Fibroblast of skin of left biceps (primary cell): ENCODE measurements at regions not wholly inside any gene's neighbourhood (a gene's known extent, or its start where the extent isn't known, plus 50 kb on each side); places are given as distances from the start of the nearest gene placed in this dataset.

Experiments used
- DNase-seq, 2 experiments: peaks; one replicate each; pipeline ENCODE4 v3.0.0-alpha.2; 2013; ENCODE audit warnings: low read depth in 2 of 2

GRCh38 chr11:10641912-10642697 lies 51.5 kb downstream of the IRAG1 start:
- DNase-seq: no peak

DNA sequence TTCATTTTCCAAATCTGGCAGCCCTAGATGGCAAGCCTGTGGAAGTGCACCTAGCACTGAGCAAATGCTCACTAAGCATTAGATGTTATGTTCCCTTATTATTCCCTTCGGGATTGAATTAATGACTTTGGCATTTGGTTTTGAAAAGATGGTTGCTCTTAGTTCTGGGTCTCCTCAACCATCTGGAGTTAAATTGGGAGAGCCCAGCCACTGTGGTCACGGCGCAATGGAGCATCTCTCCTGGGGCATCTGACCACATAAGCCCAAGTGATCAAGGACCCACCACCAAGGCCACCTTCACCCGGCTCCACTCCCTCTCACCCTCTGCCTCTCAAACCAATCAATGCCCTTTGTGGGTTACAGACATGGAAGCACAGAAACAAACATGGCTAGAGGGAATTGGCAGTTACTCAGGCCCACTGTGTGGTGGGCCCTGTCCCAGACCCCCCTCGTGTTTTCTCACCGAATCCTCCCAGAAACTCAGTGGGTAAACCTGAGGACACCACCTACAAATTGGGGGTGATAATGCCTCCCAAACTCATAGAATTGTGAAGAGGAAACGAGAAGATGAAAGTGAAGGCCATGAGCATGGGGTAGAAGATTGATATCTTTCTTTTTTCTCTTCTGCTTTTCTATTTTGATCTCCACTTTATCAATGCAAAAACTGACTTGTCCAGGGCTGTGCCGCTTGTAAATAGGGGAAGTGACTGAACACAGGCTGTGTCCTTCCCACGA lies 52.2 kb downstream of the IRAG1 start:
- DNase-seq: no peak

DNA sequence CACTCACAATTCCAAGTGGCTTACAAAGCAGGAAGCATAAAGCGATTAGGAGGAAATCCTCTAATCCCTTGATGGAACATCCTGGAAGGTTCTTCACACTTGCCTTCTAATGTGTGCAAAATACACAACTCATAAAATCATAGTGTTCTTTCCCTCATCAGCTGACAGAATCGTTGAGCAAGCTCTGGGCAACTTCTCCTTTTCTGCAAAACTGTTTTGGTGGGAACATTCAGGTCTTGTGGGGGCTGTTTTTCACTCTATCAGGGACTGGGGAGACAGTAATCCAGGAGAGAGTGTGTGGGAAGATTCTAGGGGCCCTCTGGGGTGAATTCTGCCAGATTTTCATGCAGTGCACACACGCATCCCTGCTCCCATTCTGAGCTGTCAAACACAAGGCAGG lies 53.2 kb downstream of the IRAG1 start:
- no peak for DNase-seq

DNA sequence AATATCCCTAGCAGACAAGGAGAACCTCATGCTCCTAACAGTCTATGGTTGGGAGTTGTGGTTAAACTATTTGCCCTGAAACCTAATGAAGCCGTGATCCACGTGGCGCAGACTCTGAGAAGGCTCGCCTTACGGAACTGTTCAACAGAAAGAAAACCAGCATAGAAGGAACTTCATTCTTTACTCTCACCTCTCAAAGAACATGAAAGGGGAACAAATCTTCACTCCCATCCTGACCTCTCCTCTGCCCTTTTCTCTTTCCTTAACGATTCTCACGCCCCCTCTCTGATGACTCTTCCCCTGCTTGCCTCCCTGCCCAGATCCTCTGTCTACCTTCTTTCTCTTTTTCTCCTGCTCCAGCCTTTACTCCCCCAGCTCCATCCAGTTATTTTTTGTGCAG lies 54.2 kb downstream of the IRAG1 start:
- DNase-seq: no peak

- DNase-seq: peak; percentile 20 to 30
Measured at GRCh38 chr11:10638316-10638925, 55.1 kb downstream of the IRAG1 start.

- no peak for DNase-seq
Measured at GRCh38 chr11:10637731-10638151, 55.8 kb downstream of the IRAG1 start.

DNA sequence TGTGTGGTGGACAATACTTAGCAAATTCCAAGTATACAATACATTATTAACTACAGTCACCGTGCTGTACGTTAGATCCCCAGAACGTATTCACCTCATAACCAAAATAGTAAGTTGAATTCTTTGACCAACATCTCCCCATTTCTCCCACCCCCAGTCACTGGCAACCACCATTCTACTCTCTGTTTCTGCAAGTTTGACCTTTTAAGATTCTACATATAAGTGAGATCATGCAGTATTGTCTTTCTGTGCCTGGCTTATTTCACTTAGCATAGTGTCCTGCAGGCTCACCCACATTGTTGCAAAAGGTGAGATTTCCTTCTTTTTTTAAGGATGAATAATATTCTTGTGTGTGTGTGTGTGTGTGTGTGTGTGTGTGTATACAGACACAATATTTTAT lies 59.1 kb downstream of the IRAG1 start:
- DNase-seq: no peak

- DNase-seq: no peak
Measured at GRCh38 chr11:10633261-10633660, 60.3 kb downstream of the IRAG1 start.

GRCh38 chr11:10632483-10632882 lies 61.1 kb downstream of the IRAG1 start:
- no peak for DNase-seq

DNA sequence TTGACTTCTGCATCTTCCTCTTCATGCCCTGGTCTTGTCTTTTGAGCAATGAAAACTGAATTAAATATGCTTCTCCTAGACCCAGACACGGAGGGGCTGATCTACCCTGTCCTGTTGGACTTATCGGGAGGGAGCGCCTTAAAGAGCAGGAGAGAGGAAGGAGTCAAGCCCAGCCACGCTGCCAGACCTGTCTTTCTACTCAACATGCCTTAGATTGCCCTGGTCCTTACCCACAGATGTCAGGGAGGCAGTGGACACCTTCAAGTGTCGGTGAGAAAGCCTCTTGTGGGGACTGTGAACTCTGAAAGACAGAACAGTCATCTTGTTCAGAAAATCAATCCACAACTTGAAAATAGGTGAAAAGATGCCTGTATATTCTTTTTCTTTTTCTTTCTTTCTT lies 61.8 kb downstream of the IRAG1 start:
- DNase-seq: no peak

DNA sequence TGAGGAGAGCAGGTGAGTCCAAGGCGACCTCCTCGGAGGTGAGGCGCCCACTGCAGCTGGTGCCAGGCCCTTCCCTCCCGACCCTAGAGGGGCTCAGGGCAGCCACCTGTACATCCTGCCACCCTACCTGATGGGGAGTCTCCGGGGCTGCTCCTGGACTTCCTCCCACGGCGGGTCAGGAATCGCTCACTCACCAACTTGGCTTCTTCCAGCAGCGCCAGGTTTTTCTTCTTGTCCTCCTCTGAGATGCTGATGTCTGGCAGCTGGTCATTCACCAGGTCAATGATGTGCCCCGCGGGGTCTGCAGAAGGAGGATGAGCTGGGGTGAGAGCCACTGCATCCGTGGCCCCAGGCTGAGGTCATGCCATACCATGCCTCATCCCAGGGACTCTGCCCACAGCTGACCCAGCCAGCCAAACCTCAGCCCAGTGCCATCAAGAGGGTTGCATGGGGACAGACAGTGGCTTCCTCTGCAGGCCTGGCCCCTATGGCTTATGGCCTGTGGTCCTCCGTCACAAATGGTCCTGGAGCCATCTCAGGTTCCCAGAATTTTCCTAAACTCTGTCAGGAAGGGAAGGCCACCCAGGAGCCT lies 61.0 kb upstream of the LYVE1 start:
- no peak for DNase-seq

- no peak for DNase-seq
Measured at GRCh38 chr11:10628508-10629236, 60.2 kb upstream of the LYVE1 start.

GRCh38 chr11:10627816-10628215 lies 59.4 kb upstream of the LYVE1 start:
- DNase-seq: no peak

DNA sequence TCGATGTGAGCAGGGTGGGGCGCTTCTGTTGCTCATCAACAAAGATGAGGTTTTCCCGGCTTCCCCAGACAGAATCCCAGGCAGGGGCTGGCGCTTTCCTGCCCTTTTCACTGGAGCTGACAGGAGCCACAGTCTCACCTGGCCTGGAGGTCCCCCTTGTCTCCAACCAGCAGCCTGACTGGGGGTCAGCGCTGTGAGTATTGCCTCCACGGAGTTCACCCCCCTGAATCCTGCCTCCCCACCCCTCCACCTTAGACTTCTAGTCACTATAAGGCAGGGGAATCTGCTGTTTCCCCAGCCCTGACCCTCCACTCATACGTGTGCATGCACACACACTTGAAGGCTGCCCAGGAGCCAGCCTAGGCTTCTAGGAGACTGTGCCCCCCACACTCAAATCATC lies 58.8 kb upstream of the LYVE1 start:
- no peak for DNase-seq

- no peak for DNase-seq
Measured at GRCh38 chr11:10625982-10626311, 57.5 kb upstream of the LYVE1 start.

DNA sequence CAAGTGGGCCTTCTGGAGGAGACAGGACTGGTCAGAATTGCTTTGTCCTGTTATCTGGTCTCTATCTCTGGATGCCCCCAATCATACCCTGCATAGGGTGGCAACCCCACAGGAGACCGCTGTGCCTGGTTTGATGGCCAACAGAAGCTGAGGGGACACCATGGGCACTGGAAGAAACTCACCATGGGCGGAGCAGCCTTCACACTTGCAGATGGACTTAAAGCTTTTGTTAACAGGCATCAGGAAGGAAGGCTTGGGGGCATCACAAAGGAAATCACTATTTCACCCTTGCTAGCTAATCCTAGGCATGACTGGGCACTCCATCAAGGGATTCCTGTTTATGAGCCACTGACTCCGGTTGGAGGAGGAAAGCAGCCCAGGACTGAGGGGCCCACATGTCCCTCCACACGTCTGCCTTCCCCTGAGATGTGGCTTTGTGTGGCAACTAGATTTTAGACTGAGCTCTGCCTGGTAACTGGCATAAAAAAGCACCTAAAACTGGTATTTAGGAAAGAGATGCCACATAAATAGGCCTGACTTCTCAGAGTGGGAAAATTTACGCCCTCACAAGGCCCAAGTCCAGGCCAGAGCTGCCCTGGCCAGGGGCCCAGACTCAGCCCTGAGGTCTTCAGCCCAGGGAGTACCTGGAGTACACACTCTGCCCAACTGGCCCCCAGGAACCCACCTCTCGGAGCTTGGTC lies 57.0 kb upstream of the LYVE1 start:
- DNase-seq: no peak

DNA sequence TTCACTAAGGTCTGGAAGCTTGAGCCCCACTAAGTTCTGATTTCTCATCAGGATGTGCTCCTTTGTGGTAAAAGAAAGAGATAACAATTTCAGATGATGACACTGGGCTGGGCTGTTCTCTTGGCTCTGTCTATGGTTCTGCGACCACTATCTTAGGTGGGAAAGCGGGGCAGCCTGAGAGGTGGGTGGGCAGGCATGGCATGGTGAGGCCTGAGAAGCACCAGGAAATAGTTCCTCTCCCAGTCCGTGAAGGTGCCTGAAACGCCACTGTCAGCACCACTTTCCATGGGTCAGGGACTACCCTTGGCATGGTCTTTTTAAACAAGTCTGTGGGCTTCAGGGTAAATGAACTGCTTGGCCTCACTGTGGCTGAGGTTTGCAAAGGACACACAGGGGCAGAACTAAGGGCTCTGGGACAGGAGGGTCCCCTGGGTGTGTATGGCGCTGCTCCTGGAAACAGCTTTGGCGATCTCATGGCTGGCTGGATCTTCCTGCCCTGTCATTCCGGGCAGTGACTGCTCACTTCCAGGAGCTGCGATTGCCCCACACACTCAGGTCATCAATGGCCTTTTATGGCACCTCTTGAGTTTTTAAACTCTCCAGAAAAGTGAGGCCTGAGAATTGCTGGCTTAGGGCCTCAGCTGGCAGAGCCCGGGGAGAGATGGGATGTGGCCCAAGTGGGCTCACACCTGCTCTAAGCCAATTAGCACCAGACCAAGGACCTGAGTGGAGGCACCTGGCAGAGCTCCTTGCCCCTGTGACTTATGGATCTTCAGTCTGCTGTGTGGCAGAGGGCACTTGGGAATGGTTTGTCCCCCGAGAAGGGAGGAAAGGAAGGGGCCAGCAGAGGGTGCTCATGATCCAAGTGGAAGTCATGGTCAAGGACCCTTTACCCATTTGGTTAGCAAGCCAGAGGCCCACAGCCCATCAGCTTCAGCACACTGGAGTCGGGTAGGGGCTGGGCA lies 55.6 kb upstream of the LYVE1 start:
- DNase-seq: no peak

- no peak for DNase-seq
Measured at GRCh38 chr11:10622957-10623791, 54.7 kb upstream of the LYVE1 start.

DNA sequence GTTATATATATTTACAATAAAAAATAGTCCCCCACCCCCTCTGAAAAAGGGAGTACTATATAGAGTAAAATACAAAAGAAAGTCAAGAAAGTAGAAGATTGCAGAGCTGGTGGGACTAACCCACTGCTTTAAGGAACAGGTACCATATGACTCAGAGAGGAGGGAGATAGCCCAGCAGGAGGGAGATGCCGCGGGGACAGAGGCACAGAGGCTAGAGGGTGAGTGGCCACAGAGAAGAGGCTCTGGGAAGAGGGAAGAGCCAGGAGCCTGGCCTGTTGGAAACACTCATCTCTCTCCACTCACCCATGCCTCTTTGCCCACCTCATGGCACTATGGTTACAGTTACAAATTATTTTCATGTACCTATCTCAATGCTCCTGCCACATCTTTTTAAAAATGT lies 53.6 kb upstream of the LYVE1 start:
- DNase-seq: no peak
